Liver (tissue), 8 donors: ENCODE measurements at regions not wholly inside any gene's neighbourhood (a gene's known extent, or its start where the extent isn't known, plus 50 kb on each side); places are given as distances from the start of the nearest gene placed in this dataset.

Source experiments
- DNase-seq: peaks from one replicate; pipeline ENCODE4 v3.0.0-alpha.2; 2017; ENCODE audit warnings: low spot score
- H3K27ac ChIP-seq, 2 donors: one replicate each; pipeline ENCODE4 v1.7.0; 2013; ENCODE audit warnings: inconsistent platforms in 2 of 2, low read length in 2 of 2, control low read depth in 1 of 2, low read depth in 1 of 2, mild to moderate bottlenecking in 1 of 2
- H3K27me3 ChIP-seq, 4 donors: one replicate each; pipeline versions ENCODE4 v1.6.1 to v1.7.0; 2013; ENCODE audit warnings: low read length in 3 of 4, inconsistent platforms in 1 of 4, mild to moderate bottlenecking in 1 of 4, moderate library complexity in 1 of 4; ENCODE audit not compliant: control insufficient read depth in 4 of 4, insufficient read depth in 4 of 4
- H3K36me3 ChIP-seq, 4 donors: one replicate each; pipeline versions ENCODE4 v1.6.1 to v1.7.0; 2013; ENCODE audit warnings: low read length in 3 of 4, mild to moderate bottlenecking in 3 of 4, low read depth in 1 of 4, moderate library complexity in 1 of 4; ENCODE audit not compliant: control insufficient read depth in 4 of 4, insufficient read depth in 3 of 4
- H3K4me1 ChIP-seq, 4 donors: one replicate each; pipeline versions ENCODE4 v1.6.1 to v1.7.0; 2013; ENCODE audit warnings: low read length in 3 of 4, mild to moderate bottlenecking in 3 of 4, moderate library complexity in 1 of 4; ENCODE audit not compliant: control insufficient read depth in 4 of 4, insufficient read depth in 4 of 4
- H3K4me3 ChIP-seq, 3 donors: one replicate each; pipeline versions ENCODE4 v1.6.1 to v1.7.0; 2013; ENCODE audit warnings: low read length in 3 of 3, control low read depth in 1 of 3, low read depth in 1 of 3, mild to moderate bottlenecking in 1 of 3
- H3K9ac ChIP-seq, 2 donors: one replicate each; pipeline ENCODE4 v1.7.0; 2013; ENCODE audit warnings: low read length in 2 of 2, mild to moderate bottlenecking in 2 of 2, moderate library complexity in 2 of 2, control low read depth in 1 of 2, low read depth in 1 of 2
- H3K9me3 ChIP-seq, 4 donors: one replicate each; pipeline versions ENCODE4 v1.6.1 to v1.7.0; 2013; ENCODE audit warnings: low read length in 3 of 4; ENCODE audit not compliant: control insufficient read depth in 4 of 4
- EGR1 ChIP-seq, 2 donors: IDR thresholded peaks; 2 replicates each; pipeline ENCODE4 v1.6.1; 2016 to 2018; ENCODE audit warnings: antibody characterized with exemption in 2 of 2, low read depth in 2 of 2
- FOXA1 ChIP-seq: IDR thresholded peaks from 2 replicates; pipeline ENCODE4 v1.6.1; 2016; ENCODE audit warnings: antibody characterized with exemption
- FOXA2 ChIP-seq: IDR thresholded peaks from 2 replicates; pipeline ENCODE4 v1.6.1; 2016; ENCODE audit warnings: antibody characterized with exemption
- GABPA ChIP-seq, 2 donors: IDR thresholded peaks in 1 of 2; conservative IDR thresholded peaks in 1 of 2; 2 replicates each; pipeline ENCODE4 v1.6.1; 2016; ENCODE audit warnings: antibody characterized with exemption in 2 of 2, mild to moderate bottlenecking in 1 of 2, moderate library complexity in 1 of 2
- HNF4A ChIP-seq, 2 donors: conservative IDR thresholded peaks; 2 replicates each; pipeline ENCODE4 v1.6.1; 2016; ENCODE audit warnings: antibody characterized with exemption in 2 of 2, mild to moderate bottlenecking in 2 of 2
- HNF4G ChIP-seq: IDR thresholded peaks from 2 replicates; pipeline ENCODE4 v1.6.1; 2016; ENCODE audit warnings: antibody characterized with exemption
- JUND ChIP-seq, 2 donors: IDR thresholded peaks; 2 replicates each; pipeline ENCODE4 v1.6.1; 2016; ENCODE audit warnings: antibody characterized with exemption in 2 of 2
- RAD21 ChIP-seq, 2 donors: IDR thresholded peaks; 2 replicates each; pipeline ENCODE4 v1.6.1; 2016; ENCODE audit warnings: antibody characterized with exemption in 2 of 2, mild to moderate bottlenecking in 2 of 2
- RXRA ChIP-seq, 2 donors: IDR thresholded peaks; 2 replicates each; pipeline ENCODE4 v1.6.1; 2017 to 2018; ENCODE audit warnings: antibody characterized with exemption in 2 of 2, mild to moderate bottlenecking in 1 of 2
- SP1 ChIP-seq: IDR thresholded peaks from 2 replicates; pipeline ENCODE4 v1.6.1; 2018; ENCODE audit warnings: antibody characterized with exemption, mild to moderate bottlenecking
- TAF1 ChIP-seq: conservative IDR thresholded peaks from 2 replicates; pipeline ENCODE4 v1.6.1; 2016; ENCODE audit warnings: antibody characterized with exemption, mild to moderate bottlenecking
- YY1 ChIP-seq: IDR thresholded peaks from 2 replicates; pipeline ENCODE4 v1.6.1; 2016; ENCODE audit warnings: antibody characterized with exemption, mild to moderate bottlenecking
- WGBS: extraction: QIAGEN DNeasy Blood & Tissue Kit; methylation state at CpG from one replicate; pipeline ENCODE4 v1.1.7; 2013; 5-methylcytosine and 5-hydroxymethylcytosine counted together
- TF ChIP-seq, protein P1 (sequence below): IDR thresholded peaks from 2 replicates; pipeline ENCODE4 v1.6.1; 2016; ENCODE audit warnings: antibody characterized with exemption
- TF ChIP-seq, protein P2 (sequence below): IDR thresholded peaks from 2 replicates; pipeline ENCODE4 v1.6.1; 2016; ENCODE audit warnings: antibody characterized with exemption, mild to moderate bottlenecking
- TF ChIP-seq, protein P3 (sequence below): fragments of 150-350 bp; IDR thresholded peaks from 2 replicates; pipeline ENCODE4 v1.5.1; 2017; ENCODE audit warnings: improper control_type of control experiment, low read depth, low read length; ENCODE audit not compliant: missing input control
- TF ChIP-seq, protein P4 (sequence below): IDR thresholded peaks from 2 replicates; pipeline ENCODE4 v1.6.1; 2016; ENCODE audit warnings: antibody characterized with exemption
- TF ChIP-seq, protein P5 (sequence below): IDR thresholded peaks from 2 replicates; pipeline ENCODE4 v1.6.1; 2016; ENCODE audit warnings: antibody characterized with exemption
- donor health status: healthy.
- donor health status: healthy.
- donor health status: healthy.
- donor health status: healthy.
- donor health status: healthy.

DNA sequence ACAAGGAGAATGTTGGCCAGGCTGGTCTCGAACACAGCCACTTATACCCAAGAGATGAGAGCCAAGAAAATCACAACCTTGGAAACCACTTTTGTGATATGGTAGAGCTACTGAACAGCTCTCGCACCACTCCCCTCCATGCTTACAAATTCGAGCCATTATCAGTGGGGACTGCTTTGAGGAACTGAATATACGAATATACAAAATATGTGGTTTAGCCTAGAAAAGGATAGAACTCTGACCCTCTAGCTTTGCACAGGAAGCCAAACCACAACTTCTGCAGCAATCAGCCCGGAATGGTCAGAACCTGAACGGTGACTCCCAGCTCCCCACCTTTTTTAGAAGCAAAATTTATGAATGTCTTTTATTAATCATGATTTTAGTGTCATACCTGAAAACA is 129.8 kb upstream of the TMEM132C start:
- H3K27ac ChIP-seq, result no peak overlapping the region
- no peak overlapping the region for H3K9ac ChIP-seq
- no peak overlapping the region for H3K4me3 ChIP-seq
- no peaks in the 10 kb centered on the region for H3K9me3 ChIP-seq
- DNase-seq, result no peak
- H3K27me3 ChIP-seq, result peaks cover 0 to 2% (median 0%) of the 10 kb centered on the region in 4 donors
- no peak for TF ChIP-seq SP1
- no peak for TF ChIP-seq YY1
- TF ChIP-seq GABPA (IDR thresholded peaks at IDR 0.05 in 1 of 2, conservative IDR thresholded peaks at IDR 0.05 in 1 of 2), result no peak
- TF ChIP-seq HNF4A (conservative IDR thresholded peaks at IDR 0.05), result no peak
- TF ChIP-seq, protein P1, sequence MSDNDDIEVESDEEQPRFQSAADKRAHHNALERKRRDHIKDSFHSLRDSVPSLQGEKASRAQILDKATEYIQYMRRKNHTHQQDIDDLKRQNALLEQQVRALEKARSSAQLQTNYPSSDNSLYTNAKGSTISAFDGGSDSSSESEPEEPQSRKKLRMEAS, result no peak
- TF ChIP-seq TAF1, result no peak
- no peak for TF ChIP-seq FOXA1
- TF ChIP-seq, protein P2, sequence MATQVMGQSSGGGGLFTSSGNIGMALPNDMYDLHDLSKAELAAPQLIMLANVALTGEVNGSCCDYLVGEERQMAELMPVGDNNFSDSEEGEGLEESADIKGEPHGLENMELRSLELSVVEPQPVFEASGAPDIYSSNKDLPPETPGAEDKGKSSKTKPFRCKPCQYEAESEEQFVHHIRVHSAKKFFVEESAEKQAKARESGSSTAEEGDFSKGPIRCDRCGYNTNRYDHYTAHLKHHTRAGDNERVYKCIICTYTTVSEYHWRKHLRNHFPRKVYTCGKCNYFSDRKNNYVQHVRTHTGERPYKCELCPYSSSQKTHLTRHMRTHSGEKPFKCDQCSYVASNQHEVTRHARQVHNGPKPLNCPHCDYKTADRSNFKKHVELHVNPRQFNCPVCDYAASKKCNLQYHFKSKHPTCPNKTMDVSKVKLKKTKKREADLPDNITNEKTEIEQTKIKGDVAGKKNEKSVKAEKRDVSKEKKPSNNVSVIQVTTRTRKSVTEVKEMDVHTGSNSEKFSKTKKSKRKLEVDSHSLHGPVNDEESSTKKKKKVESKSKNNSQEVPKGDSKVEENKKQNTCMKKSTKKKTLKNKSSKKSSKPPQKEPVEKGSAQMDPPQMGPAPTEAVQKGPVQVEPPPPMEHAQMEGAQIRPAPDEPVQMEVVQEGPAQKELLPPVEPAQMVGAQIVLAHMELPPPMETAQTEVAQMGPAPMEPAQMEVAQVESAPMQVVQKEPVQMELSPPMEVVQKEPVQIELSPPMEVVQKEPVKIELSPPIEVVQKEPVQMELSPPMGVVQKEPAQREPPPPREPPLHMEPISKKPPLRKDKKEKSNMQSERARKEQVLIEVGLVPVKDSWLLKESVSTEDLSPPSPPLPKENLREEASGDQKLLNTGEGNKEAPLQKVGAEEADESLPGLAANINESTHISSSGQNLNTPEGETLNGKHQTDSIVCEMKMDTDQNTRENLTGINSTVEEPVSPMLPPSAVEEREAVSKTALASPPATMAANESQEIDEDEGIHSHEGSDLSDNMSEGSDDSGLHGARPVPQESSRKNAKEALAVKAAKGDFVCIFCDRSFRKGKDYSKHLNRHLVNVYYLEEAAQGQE, result no peak
- TF ChIP-seq RXRA (IDR thresholded peaks at IDR 0.05), result no peak
- TF ChIP-seq, protein P3, sequence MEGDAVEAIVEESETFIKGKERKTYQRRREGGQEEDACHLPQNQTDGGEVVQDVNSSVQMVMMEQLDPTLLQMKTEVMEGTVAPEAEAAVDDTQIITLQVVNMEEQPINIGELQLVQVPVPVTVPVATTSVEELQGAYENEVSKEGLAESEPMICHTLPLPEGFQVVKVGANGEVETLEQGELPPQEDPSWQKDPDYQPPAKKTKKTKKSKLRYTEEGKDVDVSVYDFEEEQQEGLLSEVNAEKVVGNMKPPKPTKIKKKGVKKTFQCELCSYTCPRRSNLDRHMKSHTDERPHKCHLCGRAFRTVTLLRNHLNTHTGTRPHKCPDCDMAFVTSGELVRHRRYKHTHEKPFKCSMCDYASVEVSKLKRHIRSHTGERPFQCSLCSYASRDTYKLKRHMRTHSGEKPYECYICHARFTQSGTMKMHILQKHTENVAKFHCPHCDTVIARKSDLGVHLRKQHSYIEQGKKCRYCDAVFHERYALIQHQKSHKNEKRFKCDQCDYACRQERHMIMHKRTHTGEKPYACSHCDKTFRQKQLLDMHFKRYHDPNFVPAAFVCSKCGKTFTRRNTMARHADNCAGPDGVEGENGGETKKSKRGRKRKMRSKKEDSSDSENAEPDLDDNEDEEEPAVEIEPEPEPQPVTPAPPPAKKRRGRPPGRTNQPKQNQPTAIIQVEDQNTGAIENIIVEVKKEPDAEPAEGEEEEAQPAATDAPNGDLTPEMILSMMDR, result no peak
- no peaks in the 10 kb centered on the region for H3K4me1 ChIP-seq
- WGBS, result 57% methylated on average over 6 of the region's 6 CpGs
- no peaks in the 10 kb centered on the region for H3K36me3 ChIP-seq

DNA sequence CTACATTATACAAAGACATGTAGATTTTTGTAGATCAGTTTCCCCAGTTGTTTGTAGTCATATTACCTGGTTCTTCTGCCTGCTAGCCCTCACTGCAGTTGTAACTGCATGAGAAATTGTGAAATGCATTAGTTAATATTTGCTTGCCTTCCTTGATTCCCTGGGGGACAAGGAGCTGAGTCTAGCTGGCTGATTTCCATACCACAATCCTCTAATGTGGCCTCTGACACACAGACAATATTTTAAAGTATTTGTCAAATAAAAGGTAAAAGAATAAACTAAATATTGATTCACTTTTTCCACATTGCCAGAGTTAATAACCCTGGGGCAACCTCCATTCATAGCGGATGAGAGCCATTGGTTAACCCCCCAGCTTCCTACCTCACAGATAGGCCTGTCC is 128.8 kb upstream of the TMEM132C start:
- Histone ChIP-seq H3K4me3 (no peak overlapping the region), H3K27ac (no peak overlapping the region), H3K36me3 (no peaks in the 10 kb centered on the region), H3K9me3 (no peaks in the 10 kb centered on the region), H3K9ac (no peak overlapping the region), H3K4me1 (no peaks in the 10 kb centered on the region), H3K27me3 (peaks cover 0 to 2% (median 0%) of the 10 kb centered on the region in 4 donors)
- WGBS, result 69% methylated on average over 1 of the region's 1 CpG
- DNase-seq, result no peak
- TF ChIP-seq, protein P4, sequence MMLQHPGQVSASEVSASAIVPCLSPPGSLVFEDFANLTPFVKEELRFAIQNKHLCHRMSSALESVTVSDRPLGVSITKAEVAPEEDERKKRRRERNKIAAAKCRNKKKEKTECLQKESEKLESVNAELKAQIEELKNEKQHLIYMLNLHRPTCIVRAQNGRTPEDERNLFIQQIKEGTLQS, result no peak
- TF ChIP-seq, protein P2, result no peak
- TF ChIP-seq RAD21 (IDR thresholded peaks at IDR 0.05) (no peak), JUND (IDR thresholded peaks at IDR 0.05) (no peak), SP1 (no peak), RXRA (IDR thresholded peaks at IDR 0.05) (no peak), HNF4G (no peak), EGR1 (IDR thresholded peaks at IDR 0.05; ENCODE audit: low read depth in 2 of 2) (no peak), FOXA2 (no peak)
- TF ChIP-seq, protein P3, result no peak
- TF ChIP-seq, protein P5, sequence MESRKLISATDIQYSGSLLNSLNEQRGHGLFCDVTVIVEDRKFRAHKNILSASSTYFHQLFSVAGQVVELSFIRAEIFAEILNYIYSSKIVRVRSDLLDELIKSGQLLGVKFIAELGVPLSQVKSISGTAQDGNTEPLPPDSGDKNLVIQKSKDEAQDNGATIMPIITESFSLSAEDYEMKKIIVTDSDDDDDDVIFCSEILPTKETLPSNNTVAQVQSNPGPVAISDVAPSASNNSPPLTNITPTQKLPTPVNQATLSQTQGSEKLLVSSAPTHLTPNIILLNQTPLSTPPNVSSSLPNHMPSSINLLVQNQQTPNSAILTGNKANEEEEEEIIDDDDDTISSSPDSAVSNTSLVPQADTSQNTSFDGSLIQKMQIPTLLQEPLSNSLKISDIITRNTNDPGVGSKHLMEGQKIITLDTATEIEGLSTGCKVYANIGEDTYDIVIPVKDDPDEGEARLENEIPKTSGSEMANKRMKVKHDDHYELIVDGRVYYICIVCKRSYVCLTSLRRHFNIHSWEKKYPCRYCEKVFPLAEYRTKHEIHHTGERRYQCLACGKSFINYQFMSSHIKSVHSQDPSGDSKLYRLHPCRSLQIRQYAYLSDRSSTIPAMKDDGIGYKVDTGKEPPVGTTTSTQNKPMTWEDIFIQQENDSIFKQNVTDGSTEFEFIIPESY, result no peak
